Astrocyte of the cerebellum (primary cell): ENCODE measurements at regions not wholly inside any gene's neighbourhood (a gene's known extent, or its start where the extent isn't known, plus 50 kb on each side); places are given as distances from the start of the nearest gene placed in this dataset.

Source experiments
- DNase-seq: peaks from one replicate; pipeline ENCODE4 v3.0.0-alpha.2; 2011; ENCODE audit warnings: low read depth
- H3K4me3 ChIP-seq: 2 replicates; pipeline ENCODE4 v1.5.1; 2011; ENCODE audit warnings: mild to moderate bottlenecking, low read depth, low read length, moderate library complexity
- CTCF ChIP-seq: IDR thresholded peaks from 2 replicates; pipeline ENCODE4 v1.5.1; 2012; ENCODE audit warnings: low read length, low read depth, moderate library complexity, mild to moderate bottlenecking; ENCODE audit errors: missing control alignments
- in situ Hi-C: cut with HindIII; loops from 2 replicates; pipeline ENCODE4 v1.10.0; 2017; ENCODE audit warnings: low sequenced_read_pairs

DNA sequence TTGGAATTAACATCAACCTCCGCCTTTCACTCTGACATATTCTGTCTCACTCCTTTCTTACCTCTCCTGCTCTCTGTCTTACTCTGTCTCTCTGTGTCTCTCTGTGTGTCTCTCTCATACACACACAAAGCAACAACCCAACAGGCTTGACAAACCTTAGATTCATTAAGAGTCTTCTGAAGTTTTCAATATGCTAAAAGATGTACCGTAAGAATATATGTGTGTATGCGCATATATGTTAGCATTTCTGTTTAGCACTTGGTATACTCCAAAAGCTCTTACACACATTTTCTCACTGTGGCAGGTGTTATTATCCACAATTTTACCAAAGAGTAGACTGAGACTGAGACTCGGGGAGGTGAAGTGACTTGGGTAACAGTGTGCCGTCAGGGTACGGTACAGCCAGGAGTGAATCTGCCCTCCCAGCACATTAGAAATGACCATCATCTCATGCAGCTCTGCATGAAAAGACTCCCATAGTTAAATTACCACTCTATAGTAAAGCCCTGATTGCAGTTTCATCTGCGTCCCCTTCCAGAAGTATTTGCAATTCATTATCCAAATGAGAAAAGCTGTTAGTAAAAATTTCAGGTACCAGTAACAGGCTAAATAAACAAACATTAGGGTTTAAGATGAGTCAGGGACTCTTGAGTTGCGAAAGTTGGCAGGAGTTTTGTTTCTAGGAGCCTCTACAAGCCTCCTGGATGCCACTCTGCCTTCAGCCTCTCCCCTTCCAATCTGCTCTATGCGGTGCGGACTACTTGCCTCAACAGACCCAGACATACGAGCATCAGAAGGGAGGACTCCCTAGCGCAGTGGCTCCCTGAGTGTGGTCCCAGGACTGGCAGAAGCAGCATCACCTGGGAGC is 195.2 kb upstream of the TMEM45B start:
- DNase-seq: no peak
- TF ChIP-seq CTCF: no peak
- in situ Hi-C loops: no loop called here
- no peak overlapping the region for H3K4me3 ChIP-seq

GRCh38 chr11:129625930-129626329 is 189.7 kb upstream of the TMEM45B start:
- no peak for TF ChIP-seq CTCF
- in situ Hi-C loops: no loop called here
- H3K4me3 ChIP-seq: no peak overlapping the region
- no peak for DNase-seq

DNA sequence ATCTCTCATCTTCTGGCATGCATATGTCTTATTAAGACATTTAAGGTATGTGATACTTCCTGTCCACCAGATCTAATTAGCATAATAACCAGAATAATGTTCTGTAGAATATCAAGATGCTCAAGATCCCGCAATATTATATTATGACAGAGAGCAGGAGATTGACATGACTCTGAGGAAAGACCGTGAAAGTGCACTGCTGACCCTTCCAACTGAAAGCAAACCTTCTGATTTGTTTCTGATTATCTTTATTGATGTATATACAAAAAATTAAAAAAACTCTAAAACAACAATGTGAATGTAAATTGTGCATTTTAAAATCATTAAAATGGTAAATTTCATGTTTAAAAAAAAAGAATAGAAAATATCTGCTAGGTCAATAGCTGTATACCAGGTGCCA is 184.4 kb upstream of the TMEM45B start:
- no peak overlapping the region for H3K4me3 ChIP-seq
- in situ Hi-C loops: no loop called here
- no peak for DNase-seq
- no peak for TF ChIP-seq CTCF

DNA sequence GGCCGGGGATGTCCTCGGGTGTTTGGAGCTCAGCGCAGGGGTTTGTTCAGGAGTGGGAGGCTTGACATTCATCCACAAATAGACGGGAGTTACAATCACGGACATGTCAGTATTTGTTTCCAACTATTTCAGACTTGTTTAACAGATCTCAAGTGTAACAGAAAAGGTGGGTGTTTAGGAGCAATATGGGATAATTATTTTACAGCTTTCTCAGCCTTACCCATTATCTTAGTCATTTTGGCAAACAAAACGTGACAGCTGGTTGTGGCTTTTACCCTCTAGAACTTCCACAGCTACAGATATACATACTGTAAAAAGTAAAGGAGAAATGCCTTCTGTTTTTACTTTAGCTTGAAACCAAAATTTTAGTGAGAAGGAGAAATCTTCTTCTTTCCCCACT is 178.7 kb upstream of the TMEM45B start:
- TF ChIP-seq CTCF: no peak
- no peak overlapping the region for H3K4me3 ChIP-seq
- in situ Hi-C loops: no loop called here
- no peak for DNase-seq

- DNase-seq: no peak
- in situ Hi-C loops: no loop called here
- H3K4me3 ChIP-seq: no peak overlapping the region
- TF ChIP-seq CTCF: no peak
These were observed 178.2 kb upstream of the TMEM45B start for GRCh38 chr11:129637473-129637872.

DNA sequence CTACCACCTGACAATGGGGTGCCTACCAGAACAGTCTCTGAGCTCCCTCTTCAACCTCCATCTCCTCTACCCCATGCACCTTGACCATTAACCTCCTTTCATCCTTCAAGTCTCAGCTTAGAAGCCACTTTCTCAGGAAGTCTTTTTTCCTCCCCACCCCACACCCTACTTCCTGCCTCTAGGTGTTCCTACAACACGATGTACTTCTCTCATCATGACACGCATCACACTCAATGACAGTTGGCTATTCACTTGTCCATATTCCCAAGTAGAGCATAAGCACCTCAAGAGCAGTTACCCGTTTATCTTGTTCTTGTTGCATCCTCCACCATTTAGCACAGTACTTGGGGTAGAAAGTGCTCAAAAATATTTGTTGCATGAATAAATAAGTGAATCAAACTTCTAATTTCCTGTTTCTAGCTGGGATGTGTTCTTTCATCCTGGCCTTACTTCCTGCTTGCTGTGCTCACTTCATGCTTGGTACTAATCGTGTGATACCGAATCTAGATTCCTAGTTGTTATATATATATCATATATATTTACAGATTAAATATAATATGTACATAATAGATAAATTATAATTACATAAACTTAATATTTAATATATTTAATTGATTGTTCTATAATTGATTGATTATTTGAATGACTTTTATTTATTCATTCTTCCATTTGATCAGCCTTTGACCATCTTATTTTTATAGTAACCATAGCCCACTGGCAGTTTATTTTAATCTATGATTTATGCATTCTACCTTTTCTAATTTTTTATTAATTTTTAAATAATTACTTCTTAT is 177.5 kb upstream of the TMEM45B start:
- in situ Hi-C loops: no loop called here
- no peak for TF ChIP-seq CTCF
- no peak overlapping the region for H3K4me3 ChIP-seq
- no peak for DNase-seq
